GM23338 (cell line): ENCODE measurements at regions not wholly inside any gene's neighbourhood (a gene's known extent, or its start where the extent isn't known, plus 50 kb on each side); places are given as distances from the start of the nearest gene placed in this dataset.

Experiments used
- ATAC-seq: fragments of 200-7000 bp; cut with Tn5 transposase; 3 replicates; pipeline ENCODE4 v1.9.1; 2020
- DNase-seq: peaks from one replicate; pipeline ENCODE4 v3.0.0-alpha.2; 2015; ENCODE audit warnings: low spot score
- H2AFZ ChIP-seq: fragments of 200-600 bp; sonication (generic); 2 replicates; pipeline ENCODE4 v1.8.0; 2016; ENCODE audit warnings: antibody characterized with exemption, mild to moderate bottlenecking, moderate library complexity
- H3F3A ChIP-seq: fragments of 200-600 bp; sonication (generic); replicated peaks from 2 replicates; pipeline ENCODE4 v1.8.0; 2017; ENCODE audit warnings: antibody characterized with exemption, mixed run types, low read depth
- H3K27ac ChIP-seq: fragments of 200-600 bp; sonication (generic); 2 replicates; pipeline ENCODE4 v1.6.1; 2016; ENCODE audit warnings: low read depth
- H3K27me3 ChIP-seq: fragments of 200-600 bp; sonication (generic); 2 replicates; pipeline ENCODE4 v1.8.0; 2016; ENCODE audit warnings: mild to moderate bottlenecking, mixed run types, moderate library complexity; ENCODE audit not compliant: insufficient read depth
- H3K36me3 ChIP-seq: fragments of 200-600 bp; sonication (generic); 2 replicates; pipeline ENCODE4 v1.8.0; 2016; ENCODE audit warnings: mild to moderate bottlenecking; ENCODE audit not compliant: insufficient read depth
- H3K4me1 ChIP-seq: fragments of 200-600 bp; sonication (generic); 2 replicates; pipeline ENCODE4 v1.8.0; 2016; ENCODE audit warnings: mild to moderate bottlenecking, moderate library complexity; ENCODE audit not compliant: insufficient read depth
- H3K4me2 ChIP-seq: fragments of 200-600 bp; sonication (generic); 2 replicates; pipeline ENCODE4 v1.7.1; 2017; ENCODE audit warnings: mixed run types
- H3K4me3 ChIP-seq: fragments of 200-600 bp; sonication (generic); 2 replicates; pipeline ENCODE4 v1.6.1; 2016; ENCODE audit warnings: mixed run types
- H3K79me2 ChIP-seq: fragments of 200-600 bp; sonication (generic); replicated peaks from 2 replicates; pipeline ENCODE4 v1.8.0; 2017; ENCODE audit warnings: mild to moderate bottlenecking; ENCODE audit not compliant: insufficient read depth
- H3K9me2 ChIP-seq: fragments of 200-600 bp; sonication (generic); 2 replicates; pipeline ENCODE4 v1.8.0; 2017; ENCODE audit not compliant: insufficient read depth
- H4K20me1 ChIP-seq: fragments of 200-600 bp; sonication (generic); replicated peaks from 2 replicates; pipeline ENCODE4 v1.8.0; 2017; ENCODE audit warnings: mild to moderate bottlenecking; ENCODE audit not compliant: insufficient read depth
- H3K27ac Mint-ChIP-seq: 2 replicates; pipeline ENCODE4 v1.8.0; 2020; ENCODE audit warnings: inconsistent platforms, mild to moderate bottlenecking, moderate library complexity, mixed read lengths
- H3K27me3 Mint-ChIP-seq: 3 replicates; pipeline ENCODE4 v1.8.0; 2022; ENCODE audit warnings: low read depth, mild to moderate bottlenecking, moderate library complexity, mixed read lengths, inconsistent platforms; ENCODE audit not compliant: insufficient read depth, poor library complexity
- H3K36me3 Mint-ChIP-seq: 3 replicates; pipeline ENCODE4 v1.8.0; 2021; ENCODE audit warnings: low read depth, mild to moderate bottlenecking, inconsistent platforms, moderate library complexity, mixed read lengths
- H3K4me1 Mint-ChIP-seq: 3 replicates; pipeline ENCODE4 v1.8.0; 2020; ENCODE audit warnings: mild to moderate bottlenecking, inconsistent platforms, mixed read lengths
- H3K4me3 Mint-ChIP-seq: 3 replicates; pipeline ENCODE4 v1.8.0; 2021; ENCODE audit warnings: moderate library complexity, mild to moderate bottlenecking, inconsistent platforms, mixed read lengths
- H3K9me3 Mint-ChIP-seq: 3 replicates; pipeline ENCODE4 v1.8.0; 2020; ENCODE audit warnings: moderate library complexity, mild to moderate bottlenecking, inconsistent platforms, mixed read lengths
- CREB1 ChIP-seq: fragments of 250-450 bp; sonication (Bioruptor Pico); IDR thresholded peaks from 2 replicates; pipeline ENCODE4 v1.5.0; 2020; ENCODE audit warnings: low read depth, mild to moderate bottlenecking, moderate library complexity
- CTCF ChIP-seq, 2 experiments: fragments of 200-600 bp in 1 of 2; sonication (generic) in 1 of 2; conservative IDR thresholded peaks; 2 replicates each; pipeline versions ENCODE4 v1.5.1 to v1.6.1; 2016 to 2017; ENCODE audit warnings: antibody characterized with exemption in 2 of 2, low read depth in 2 of 2, mild to moderate bottlenecking in 2 of 2, moderate library complexity in 1 of 2
- ETS1 ChIP-seq: IDR thresholded peaks from 2 replicates; pipeline ENCODE4 v1.6.1; 2016; ENCODE audit warnings: antibody characterized with exemption
- EZH2 ChIP-seq: fragments of 200-600 bp; sonication (generic); IDR thresholded peaks from one replicate; pipeline ENCODE4 v1.8.0; 2017; ENCODE audit warnings: antibody characterized with exemption, mild to moderate bottlenecking, low read depth; ENCODE audit not compliant: unreplicated experiment
- EZH2phosphoT487 ChIP-seq: fragments of 200-600 bp; sonication (generic); IDR thresholded peaks from one replicate; pipeline ENCODE4 v1.8.1; 2018; ENCODE audit warnings: antibody characterized with exemption; ENCODE audit not compliant: unreplicated experiment
- JUNB ChIP-seq: IDR thresholded peaks from one replicate; pipeline ENCODE4 v1.6.1; 2016; ENCODE audit warnings: antibody characterized with exemption; ENCODE audit not compliant: unreplicated experiment
- NANOG ChIP-seq: IDR thresholded peaks from 2 replicates; pipeline ENCODE4 v1.6.1; 2016; ENCODE audit warnings: antibody characterized with exemption, borderline replicate concordance
- POLR2AphosphoS5 ChIP-seq: IDR thresholded peaks from 2 replicates; pipeline ENCODE4 v1.6.1; 2016; ENCODE audit warnings: antibody characterized with exemption, low read depth
- REST ChIP-seq: IDR thresholded peaks from one replicate; pipeline ENCODE4 v1.6.1; 2018; ENCODE audit warnings: antibody characterized with exemption; ENCODE audit not compliant: unreplicated experiment
- STAT1 ChIP-seq: IDR thresholded peaks from one replicate; pipeline ENCODE4 v1.6.1; 2016; ENCODE audit warnings: antibody characterized with exemption; ENCODE audit not compliant: unreplicated experiment
- ZNF114 ChIP-seq: fragments of 250-450 bp; sonication (Bioruptor Pico); IDR thresholded peaks from 2 replicates; pipeline ENCODE4 v1.5.0; 2020; ENCODE audit warnings: mild to moderate bottlenecking, moderate library complexity
- ZNF331 ChIP-seq: fragments of 250-450 bp; sonication (Bioruptor Pico); IDR thresholded peaks from 2 replicates; pipeline ENCODE4 v1.5.0; 2020; ENCODE audit warnings: low read depth, mild to moderate bottlenecking, moderate library complexity
- TF ChIP-seq, protein P1 (sequence below): fragments of 250-450 bp; sonication (Bioruptor Pico); IDR thresholded peaks from 2 replicates; pipeline ENCODE4 v1.5.0; 2020; ENCODE audit warnings: mild to moderate bottlenecking, moderate library complexity

DNA sequence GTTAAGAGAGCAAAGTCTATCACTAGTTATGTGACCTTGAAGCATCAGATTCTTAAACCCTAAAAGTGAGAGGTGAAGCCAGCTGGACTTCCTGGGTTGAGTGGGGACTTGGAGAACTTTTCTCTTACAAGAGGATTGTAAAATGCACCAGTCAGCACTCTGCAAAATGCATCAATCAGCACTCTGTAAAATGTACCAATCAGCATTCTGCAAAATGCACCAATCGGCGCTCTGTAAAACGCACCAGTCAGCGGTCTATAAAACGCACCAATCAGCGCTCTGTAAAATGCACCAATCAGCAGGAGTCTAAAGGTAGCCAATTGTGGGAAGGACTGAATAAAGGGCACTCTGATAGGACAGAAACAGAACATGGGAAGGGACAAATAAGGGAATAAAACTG lies 291.6 kb upstream of the FAM98A start:
- Histone ChIP-seq H3K79me2 (no peaks in the 10 kb centered on the region), H3K27ac (no peak overlapping the region), H4K20me1 (no peaks in the 10 kb centered on the region), H3K9me2 (peaks cover 3% of the 10 kb centered on the region; the same call in 1 of the 2 replicates), H3K4me1 (peaks cover 7% of the 10 kb centered on the region; the same call in 1 of the 2 replicates), H2AFZ (0 out of 2 replicates have a peak overlapping the region, but pooled peaks have one; percentile 7), H3K27me3 (no peaks in the 10 kb centered on the region), H3K36me3 (no peaks in the 10 kb centered on the region), H3K4me2 (no peak overlapping the region), H3F3A (no peaks in the 10 kb centered on the region), H3K4me3 (no peak overlapping the region)
- TF ChIP-seq CTCF (conservative IDR thresholded peaks at IDR 0.05; ENCODE audit: low read depth in 2 of 2) (no peak), EZH2phosphoT487 (no peak), EZH2 (no peak), NANOG (no peak), POLR2AphosphoS5 (no peak), STAT1 (no peak), ZNF114 (no peak), CREB1 (CRISPR knock-in tag) (no peak), ZNF331 (CRISPR knock-in tag) (no peak), ETS1 (no peak), JUNB (no peak), REST (no peak)
- TF ChIP-seq, protein P1, sequence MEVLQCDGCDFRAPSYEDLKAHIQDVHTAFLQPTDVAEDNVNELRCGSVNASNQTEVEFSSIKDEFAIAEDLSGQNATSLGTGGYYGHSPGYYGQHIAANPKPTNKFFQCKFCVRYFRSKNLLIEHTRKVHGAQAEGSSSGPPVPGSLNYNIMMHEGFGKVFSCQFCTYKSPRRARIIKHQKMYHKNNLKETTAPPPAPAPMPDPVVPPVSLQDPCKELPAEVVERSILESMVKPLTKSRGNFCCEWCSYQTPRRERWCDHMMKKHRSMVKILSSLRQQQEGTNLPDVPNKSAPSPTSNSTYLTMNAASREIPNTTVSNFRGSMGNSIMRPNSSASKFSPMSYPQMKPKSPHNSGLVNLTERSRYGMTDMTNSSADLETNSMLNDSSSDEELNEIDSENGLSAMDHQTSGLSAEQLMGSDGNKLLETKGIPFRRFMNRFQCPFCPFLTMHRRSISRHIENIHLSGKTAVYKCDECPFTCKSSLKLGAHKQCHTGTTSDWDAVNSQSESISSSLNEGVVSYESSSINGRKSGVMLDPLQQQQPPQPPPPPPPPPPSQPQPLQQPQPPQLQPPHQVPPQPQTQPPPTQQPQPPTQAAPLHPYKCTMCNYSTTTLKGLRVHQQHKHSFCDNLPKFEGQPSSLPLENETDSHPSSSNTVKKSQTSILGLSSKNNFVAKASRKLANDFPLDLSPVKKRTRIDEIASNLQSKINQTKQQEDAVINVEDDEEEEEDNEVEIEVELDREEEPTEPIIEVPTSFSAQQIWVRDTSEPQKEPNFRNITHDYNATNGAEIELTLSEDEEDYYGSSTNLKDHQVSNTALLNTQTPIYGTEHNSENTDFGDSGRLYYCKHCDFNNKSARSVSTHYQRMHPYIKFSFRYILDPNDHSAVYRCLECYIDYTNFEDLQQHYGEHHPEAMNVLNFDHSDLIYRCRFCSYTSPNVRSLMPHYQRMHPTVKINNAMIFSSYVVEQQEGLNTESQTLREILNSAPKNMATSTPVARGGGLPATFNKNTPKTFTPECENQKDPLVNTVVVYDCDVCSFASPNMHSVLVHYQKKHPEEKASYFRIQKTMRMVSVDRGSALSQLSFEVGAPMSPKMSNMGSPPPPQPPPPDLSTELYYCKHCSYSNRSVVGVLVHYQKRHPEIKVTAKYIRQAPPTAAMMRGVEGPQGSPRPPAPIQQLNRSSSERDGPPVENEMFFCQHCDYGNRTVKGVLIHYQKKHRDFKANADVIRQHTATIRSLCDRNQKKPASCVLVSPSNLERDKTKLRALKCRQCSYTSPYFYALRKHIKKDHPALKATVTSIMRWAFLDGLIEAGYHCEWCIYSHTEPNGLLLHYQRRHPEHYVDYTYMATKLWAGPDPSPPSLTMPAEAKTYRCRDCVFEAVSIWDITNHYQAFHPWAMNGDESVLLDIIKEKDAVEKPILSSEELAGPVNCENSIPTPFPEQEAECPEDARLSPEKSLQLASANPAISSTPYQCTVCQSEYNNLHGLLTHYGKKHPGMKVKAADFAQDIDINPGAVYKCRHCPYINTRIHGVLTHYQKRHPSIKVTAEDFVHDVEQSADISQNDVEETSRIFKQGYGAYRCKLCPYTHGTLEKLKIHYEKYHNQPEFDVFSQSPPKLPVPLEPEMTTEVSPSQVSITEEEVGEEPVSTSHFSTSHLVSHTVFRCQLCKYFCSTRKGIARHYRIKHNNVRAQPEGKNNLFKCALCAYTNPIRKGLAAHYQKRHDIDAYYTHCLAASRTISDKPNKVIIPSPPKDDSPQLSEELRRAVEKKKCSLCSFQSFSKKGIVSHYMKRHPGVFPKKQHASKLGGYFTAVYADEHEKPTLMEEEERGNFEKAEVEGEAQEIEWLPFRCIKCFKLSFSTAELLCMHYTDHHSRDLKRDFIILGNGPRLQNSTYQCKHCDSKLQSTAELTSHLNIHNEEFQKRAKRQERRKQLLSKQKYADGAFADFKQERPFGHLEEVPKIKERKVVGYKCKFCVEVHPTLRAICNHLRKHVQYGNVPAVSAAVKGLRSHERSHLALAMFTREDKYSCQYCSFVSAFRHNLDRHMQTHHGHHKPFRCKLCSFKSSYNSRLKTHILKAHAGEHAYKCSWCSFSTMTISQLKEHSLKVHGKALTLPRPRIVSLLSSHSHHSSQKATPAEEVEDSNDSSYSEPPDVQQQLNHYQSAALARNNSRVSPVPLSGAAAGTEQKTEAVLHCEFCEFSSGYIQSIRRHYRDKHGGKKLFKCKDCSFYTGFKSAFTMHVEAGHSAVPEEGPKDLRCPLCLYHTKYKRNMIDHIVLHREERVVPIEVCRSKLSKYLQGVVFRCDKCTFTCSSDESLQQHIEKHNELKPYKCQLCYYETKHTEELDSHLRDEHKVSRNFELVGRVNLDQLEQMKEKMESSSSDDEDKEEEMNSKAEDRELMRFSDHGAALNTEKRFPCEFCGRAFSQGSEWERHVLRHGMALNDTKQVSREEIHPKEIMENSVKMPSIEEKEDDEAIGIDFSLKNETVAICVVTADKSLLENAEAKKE (CRISPR knock-in tag), result no peak
- Mint-ChIP-seq H3K4me3 (no peak overlapping the region), H3K27me3 (peaks cover 5% of the 10 kb centered on the region), H3K27ac (no peak overlapping the region), H3K36me3 (no peaks in the 10 kb centered on the region), H3K4me1 (peaks cover 6% of the 10 kb centered on the region; the same call in 1 of the 3 replicates), H3K9me3 (no peaks in the 10 kb centered on the region; the same call in 2 of the 3 replicates)
- ATAC-seq (no peak), DNase-seq (no peak)
